GM18907 (cell line): ENCODE measurements at regions not wholly inside any gene's neighbourhood (a gene's known extent, or its start where the extent isn't known, plus 50 kb on each side); places are given as distances from the start of the nearest gene placed in this dataset.
"Not testable (repeated sequence)": the region's sequence is repeated elsewhere in the genome, so short reads cannot be mapped to it uniquely, and the experiment has no call there.

Experiments used
- ATAC-seq: cut with Tn5 transposase; IDR thresholded peaks from one replicate; pipeline ENCODE4 v1.9.1; 2021; ENCODE audit warnings: mild to moderate bottlenecking, moderate library complexity; ENCODE audit not compliant: unreplicated experiment

GRCh38 chr6:66134021-66134420, 427.0 kb upstream of the EYS start:
- ATAC-seq: no peak

GRCh38 chr6:66128656-66129055, 421.6 kb upstream of the EYS start:
- no peak for ATAC-seq

- ATAC-seq: no peak
These were observed 421.2 kb upstream of the EYS start for GRCh38 chr6:66128243-66128642.

DNA sequence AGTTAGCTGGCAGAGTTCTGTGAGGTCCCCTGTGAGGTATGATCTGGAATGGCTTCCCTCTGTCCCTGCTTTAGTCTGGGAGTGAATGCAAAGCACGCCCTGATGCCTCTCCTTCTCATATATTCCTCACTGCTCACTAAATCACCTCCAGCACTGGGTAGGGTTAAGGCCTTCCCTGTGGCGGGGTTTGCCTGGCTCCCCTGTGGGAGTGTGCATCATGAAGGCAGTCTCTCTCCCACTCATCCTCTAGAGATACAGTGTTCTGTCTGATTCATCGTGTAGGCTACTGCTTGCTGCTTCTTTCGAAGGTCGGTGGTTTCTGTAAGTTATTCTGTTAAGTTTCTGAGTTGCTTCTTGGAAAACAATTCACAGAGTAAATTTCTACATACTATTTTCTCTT, 420.0 kb upstream of the EYS start:
- ATAC-seq: no peak

DNA sequence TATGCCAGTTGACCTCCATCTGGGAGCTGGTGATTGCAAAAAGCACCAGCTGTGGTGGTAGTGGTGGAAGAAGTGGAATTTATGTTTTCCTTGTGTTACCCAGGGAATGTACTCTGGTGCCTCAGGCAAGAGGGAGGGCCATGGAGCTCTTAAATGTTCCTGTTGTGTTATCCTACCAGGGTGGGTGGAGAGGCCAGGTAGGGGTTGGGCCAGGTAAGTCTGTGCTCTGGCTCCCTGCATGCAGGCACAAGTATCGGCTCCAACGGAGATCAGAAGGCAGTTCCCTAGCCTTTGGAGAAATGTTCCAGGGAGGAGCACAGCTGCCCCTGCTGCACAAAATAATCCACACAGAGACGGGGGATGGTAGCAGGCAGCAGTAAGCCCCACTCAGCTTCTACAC, 419.3 kb upstream of the EYS start:
- no peak for ATAC-seq

DNA sequence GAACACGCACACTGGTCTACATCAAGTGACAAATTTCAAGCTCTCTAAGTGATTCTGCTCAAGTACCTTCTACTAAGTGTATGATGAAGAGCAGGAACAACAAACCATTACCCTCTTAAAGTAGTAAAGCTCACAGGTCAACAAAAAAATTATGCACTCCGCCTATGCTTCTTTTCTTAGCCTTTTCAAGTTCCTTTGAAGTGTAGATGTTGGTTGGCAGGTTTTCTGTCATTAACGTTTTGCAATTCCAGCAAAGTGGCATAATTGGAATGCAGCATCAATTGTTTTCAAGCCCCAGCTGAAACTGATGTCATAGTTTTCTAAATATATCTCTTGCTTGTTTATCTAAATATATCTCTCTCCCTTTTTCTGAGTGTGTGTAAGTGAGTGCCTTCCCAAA, 396.9 kb upstream of the EYS start:
- no peak for ATAC-seq

DNA sequence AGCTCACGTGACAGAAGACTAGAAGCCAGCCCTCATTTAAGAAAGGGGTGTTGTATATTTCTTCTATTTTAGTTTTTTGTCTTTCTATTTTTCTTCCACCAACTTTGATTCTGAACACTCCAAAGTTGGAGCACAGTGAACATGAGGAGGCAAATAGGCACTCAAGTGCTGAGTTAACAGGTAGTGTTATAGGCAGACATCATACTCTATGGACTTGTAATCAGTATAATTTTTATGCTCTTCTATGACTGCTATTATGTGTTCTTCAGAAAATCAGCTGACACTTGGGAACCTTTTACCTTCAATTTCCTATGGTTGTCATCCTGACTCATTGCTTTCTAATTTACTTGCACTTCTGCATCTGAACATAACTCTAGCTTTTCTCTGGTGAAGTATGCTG, 396.3 kb upstream of the EYS start:
- no peak for ATAC-seq

DNA sequence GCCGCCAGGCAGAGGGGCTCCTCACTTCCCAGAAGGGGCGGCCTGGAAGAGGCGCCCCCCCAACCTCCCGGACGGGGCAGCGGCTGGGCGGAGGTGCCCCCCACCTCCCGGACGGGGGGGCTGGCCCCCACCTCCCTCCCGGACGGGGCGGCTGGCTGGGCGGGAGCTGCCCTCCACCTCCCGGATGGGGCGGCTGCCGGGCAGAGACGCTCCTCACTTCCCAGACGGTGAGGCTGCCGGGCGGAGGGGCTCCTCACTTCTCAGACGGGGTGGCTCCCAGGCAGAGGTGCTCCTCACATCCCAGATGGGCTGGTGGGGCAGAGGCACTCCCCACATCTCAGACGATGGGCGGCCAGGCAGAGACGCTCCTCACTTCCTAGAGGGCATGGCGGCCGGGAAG, 389.7 kb upstream of the EYS start:
- no peak for ATAC-seq

DNA sequence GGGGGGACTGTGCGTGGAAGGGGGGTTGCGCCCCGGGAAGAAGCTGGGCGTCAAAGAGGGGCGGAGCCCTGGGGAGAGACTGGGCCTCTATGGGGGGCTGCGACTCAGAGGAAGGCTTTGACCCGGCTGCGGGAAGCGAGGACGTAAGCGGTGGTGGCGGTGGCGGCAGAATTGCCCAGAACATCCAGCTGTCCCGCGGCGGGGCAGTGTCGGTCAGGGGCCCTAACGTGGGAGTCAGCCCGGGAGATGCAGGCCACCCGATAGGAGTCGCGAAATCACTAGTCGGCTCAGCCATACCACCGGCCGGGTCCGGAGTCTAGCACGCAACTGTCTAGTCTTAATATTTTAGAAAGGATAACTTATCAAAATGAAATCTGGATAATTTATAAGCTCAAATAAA, 387.6 kb upstream of the EYS start:
- no peak for ATAC-seq

GRCh38 chr6:66092306-66092705, 385.3 kb upstream of the EYS start:
- ATAC-seq: not testable (repeated sequence)

DNA sequence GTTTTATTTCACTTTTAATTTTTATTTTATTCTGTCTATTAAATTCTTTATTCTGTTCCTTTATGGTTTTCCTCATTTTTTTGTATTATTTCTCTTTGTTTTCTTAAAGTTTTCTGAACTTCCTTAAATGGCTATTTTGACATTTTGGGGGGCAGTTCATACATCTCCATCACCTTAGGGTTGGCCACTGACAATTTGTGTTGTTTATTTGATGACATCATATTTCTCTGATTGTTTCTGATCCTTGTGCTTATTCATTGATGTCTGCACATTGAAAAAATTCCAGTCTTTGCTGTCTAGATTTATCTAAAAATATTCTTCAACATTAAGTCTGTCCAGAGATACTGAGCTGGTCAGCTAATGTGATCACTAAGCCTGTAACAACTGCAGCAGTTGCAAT, 379.5 kb upstream of the EYS start:
- no peak for ATAC-seq

- no peak for ATAC-seq
These were observed 375.9 kb upstream of the EYS start for GRCh38 chr6:66082914-66083313.

- no peak for ATAC-seq
These were observed 361.9 kb upstream of the EYS start for GRCh38 chr6:66068907-66069306.

GRCh38 chr6:66068033-66068432, 361.0 kb upstream of the EYS start:
- no peak for ATAC-seq

GRCh38 chr6:66065313-66065712, 358.3 kb upstream of the EYS start:
- no peak for ATAC-seq

- ATAC-seq: no peak
These were observed 350.0 kb upstream of the EYS start for GRCh38 chr6:66057034-66057433.

DNA sequence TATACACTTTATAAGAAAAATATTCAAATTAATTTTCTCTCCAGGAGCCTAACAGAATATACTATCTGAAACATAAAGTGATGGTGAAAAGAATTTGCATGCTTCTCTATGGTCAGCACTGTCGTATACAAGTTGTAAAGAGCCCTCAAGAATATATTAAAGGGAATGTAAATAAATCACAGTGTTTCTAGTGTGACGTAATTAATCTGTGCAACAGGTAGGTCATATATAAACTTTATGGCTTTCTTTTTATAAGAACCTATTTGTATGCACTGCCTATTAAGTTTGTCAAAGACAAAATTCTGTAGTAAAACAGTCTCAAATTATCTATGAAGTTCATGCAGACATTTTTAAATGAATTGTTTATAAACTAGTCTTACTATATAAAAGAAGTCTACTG, 347.9 kb upstream of the EYS start:
- no peak for ATAC-seq

- no peak for ATAC-seq
These were observed 344.8 kb upstream of the EYS start for GRCh38 chr6:66051812-66052211.

DNA sequence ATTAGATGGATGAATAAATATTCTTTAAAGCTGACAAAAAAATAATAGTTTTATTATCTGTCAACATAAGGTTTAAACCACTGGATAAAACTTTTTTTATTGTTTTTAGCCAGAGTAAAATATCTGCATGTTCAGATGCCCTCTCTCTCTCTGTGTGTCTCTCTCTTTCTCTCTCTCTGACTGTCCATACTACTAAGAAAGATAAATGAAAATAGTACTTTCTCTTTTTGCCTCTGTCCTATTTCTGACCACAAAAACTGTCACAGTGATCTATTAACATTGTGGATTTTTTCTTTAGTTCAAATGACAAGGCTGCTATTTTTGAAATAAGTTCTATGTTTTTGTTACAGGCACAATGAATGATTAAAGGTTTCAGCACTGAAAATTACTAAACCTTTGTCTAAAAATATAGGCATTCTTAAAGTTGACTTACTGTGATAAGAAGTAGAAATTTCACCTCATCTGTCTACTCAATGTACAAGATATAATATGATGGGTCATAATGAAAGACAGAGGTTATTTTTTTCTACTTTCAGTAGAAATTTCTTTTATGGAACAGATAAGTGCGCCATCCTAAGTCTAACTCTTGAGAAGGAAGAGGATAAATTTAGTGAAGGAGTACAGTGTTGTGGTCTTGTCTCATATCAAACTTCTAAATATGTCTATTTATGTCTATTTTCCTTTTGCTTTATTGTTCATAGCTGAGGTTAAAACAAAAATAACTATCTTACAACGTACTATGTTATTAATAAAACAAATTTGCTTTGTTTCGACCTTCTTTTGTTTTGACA, 341.9 kb upstream of the EYS start:
- ATAC-seq: no peak

- ATAC-seq: no peak
These were observed 325.6 kb upstream of the EYS start for GRCh38 chr6:66032626-66033025.

DNA sequence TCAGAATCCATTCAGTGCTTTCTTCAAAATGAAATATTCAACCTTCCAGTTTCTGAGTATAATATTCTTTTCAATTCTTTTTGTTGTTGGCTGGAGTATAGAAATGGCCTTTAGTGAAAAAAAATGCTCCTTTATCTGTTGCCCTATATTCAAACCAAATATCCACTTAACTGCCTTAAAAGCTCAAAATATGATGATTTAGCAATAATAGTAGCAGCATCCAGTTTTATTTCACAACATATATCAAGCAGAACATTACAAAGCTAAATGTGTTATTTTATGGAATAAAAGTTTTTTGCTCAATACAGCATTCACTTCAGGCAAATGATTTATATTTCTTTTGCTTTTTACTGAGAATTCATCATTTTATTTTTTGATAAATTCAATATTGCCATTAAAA, 322.4 kb upstream of the EYS start:
- ATAC-seq: no peak

DNA sequence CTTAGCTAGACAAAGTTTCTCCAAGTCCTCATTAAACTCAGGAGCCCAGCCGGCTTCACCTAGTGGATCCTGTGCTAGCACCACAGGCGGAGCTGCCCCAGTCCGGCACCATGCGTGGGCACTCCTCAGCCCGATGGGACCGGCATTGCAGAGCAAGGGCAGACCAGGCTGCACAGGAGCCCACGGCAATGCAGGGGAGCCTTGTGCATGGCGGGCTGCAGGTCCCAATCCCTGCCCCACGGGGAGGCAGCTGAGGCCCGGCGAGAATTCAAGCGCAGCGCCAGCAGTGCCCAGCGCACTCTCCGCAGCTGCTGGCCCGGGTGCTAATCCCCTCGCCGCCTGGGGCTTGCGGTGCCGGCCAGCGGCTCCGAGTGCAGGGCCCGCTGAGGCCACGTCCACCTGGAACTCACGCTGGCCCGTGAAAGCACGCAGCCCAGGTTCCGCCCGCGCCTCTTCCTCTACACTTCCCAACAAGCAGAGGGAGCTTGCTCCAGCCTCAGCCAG, 292.3 kb upstream of the EYS start:
- ATAC-seq: no peak

DNA sequence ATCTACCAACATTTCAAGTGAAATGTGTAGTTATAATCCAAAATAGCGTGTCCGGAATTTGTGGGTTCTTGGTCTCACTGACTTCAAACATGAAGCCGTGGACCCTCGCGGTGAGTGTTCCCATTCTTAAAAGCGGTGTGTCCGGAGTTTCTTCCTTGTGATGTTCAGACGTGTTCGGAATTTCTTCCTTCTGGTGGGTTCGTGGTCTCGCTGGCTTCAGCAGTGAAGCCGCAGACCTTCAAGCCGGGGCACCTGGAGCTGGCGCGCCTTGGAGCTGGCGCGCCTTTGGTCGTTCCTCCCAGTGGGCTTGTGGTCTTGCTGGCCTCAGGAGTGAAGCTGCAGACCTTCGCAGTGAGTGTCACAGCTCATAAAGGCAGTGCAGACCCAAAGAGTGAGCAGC, 291.5 kb upstream of the EYS start:
- ATAC-seq: no peak
